Esophagus squamous epithelium (tissue), 4 donors: ENCODE measurements at regions not wholly inside any gene's neighbourhood (a gene's known extent, or its start where the extent isn't known, plus 50 kb on each side); places are given as distances from the start of the nearest gene placed in this dataset.

Experiments
- POLR2A ChIP-seq, 4 donors: fragments of 450-650 bp; IDR thresholded peaks; one replicate each; pipeline ENCODE4 v1.6.1; 2017; ENCODE audit warnings: antibody characterized with exemption in 4 of 4, mild to moderate bottlenecking in 4 of 4, moderate library complexity in 3 of 4
- TF ChIP-seq, protein P1 (sequence below), 6 experiments: fragments of 450-650 bp in 4 of 6; fragments of 200-600 bp in 2 of 6; sonication (generic) in 2 of 6; IDR thresholded peaks; one replicate each; pipeline ENCODE4 v1.5.1; 2016 to 2019; ENCODE audit warnings: antibody characterized with exemption in 6 of 6, mild to moderate bottlenecking in 4 of 6, moderate library complexity in 4 of 6

- TF ChIP-seq, protein P1, sequence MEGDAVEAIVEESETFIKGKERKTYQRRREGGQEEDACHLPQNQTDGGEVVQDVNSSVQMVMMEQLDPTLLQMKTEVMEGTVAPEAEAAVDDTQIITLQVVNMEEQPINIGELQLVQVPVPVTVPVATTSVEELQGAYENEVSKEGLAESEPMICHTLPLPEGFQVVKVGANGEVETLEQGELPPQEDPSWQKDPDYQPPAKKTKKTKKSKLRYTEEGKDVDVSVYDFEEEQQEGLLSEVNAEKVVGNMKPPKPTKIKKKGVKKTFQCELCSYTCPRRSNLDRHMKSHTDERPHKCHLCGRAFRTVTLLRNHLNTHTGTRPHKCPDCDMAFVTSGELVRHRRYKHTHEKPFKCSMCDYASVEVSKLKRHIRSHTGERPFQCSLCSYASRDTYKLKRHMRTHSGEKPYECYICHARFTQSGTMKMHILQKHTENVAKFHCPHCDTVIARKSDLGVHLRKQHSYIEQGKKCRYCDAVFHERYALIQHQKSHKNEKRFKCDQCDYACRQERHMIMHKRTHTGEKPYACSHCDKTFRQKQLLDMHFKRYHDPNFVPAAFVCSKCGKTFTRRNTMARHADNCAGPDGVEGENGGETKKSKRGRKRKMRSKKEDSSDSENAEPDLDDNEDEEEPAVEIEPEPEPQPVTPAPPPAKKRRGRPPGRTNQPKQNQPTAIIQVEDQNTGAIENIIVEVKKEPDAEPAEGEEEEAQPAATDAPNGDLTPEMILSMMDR (IDR thresholded peaks at IDR 0.05): no peak
- TF ChIP-seq POLR2A (IDR thresholded peaks at IDR 0.05): no peak
Observed at GRCh38 chr1:22288593-22289241, 145.8 kb upstream of the WNT4 start.
